SK-N-SH (cell line): ENCODE measurements at regions not wholly inside any gene's neighbourhood (a gene's known extent, or its start where the extent isn't known, plus 50 kb on each side); places are given as distances from the start of the nearest gene placed in this dataset.

Experiments
- CTCF ChIP-seq: fragments of 200-600 bp; sonication (generic); IDR thresholded peaks from 2 replicates; pipeline ENCODE4 v1.6.1; 2017; ENCODE audit warnings: antibody characterized with exemption, mild to moderate bottlenecking, moderate library complexity
- EP300 ChIP-seq, 2 experiments: IDR thresholded peaks; 2 replicates each; pipeline versions ENCODE4 v1.4.0 to v1.6.1; 2012; ENCODE audit warnings: borderline replicate concordance in 1 of 2, low read depth in 1 of 2, low read length in 1 of 2
- EZH2phosphoT487 ChIP-seq: fragments of 200-600 bp; sonication (generic); IDR thresholded peaks from 2 replicates; pipeline ENCODE4 v1.6.1; 2017; ENCODE audit warnings: low read depth, mixed run types, mild to moderate bottlenecking, antibody characterized with exemption, moderate library complexity, borderline replicate concordance
- FOXJ3 ChIP-seq: sonication (generic); formaldehyde crosslinking; IDR thresholded peaks from 2 replicates; pipeline ENCODE4 v1.5.1; 2020; ENCODE audit warnings: mild to moderate bottlenecking, missing genetic modification reagents
- GABPA ChIP-seq: IDR thresholded peaks from 2 replicates; pipeline ENCODE4 v1.4.0; 2012; ENCODE audit warnings: low read depth, mild to moderate bottlenecking
- MXI1 ChIP-seq: IDR thresholded peaks from 2 replicates; pipeline ENCODE4 v1.6.1; 2012; ENCODE audit warnings: mild to moderate bottlenecking, low read depth, low read length, improper control_type of control experiment
- TAF1 ChIP-seq: IDR thresholded peaks from 2 replicates; pipeline ENCODE4 v1.6.1; 2012; ENCODE audit warnings: low read depth, mild to moderate bottlenecking, low read length, moderate library complexity, borderline replicate concordance
- TCF12 ChIP-seq: IDR thresholded peaks from 2 replicates; pipeline ENCODE4 v1.4.0; 2012
- USF1 ChIP-seq: IDR thresholded peaks from 2 replicates; pipeline ENCODE4 v1.4.0; 2012; ENCODE audit warnings: low read depth, borderline replicate concordance
- TF ChIP-seq, protein P1 (sequence below): IDR thresholded peaks from 2 replicates; pipeline ENCODE4 v1.6.1; 2012; ENCODE audit warnings: mild to moderate bottlenecking, low read depth, low read length, moderate library complexity
- TF ChIP-seq, protein P2 (sequence below): fragments of 150-350 bp; IDR thresholded peaks from 2 replicates; pipeline ENCODE4 v1.6.1; 2017; ENCODE audit warnings: antibody characterized with exemption, low read length, low read depth, borderline replicate concordance

DNA sequence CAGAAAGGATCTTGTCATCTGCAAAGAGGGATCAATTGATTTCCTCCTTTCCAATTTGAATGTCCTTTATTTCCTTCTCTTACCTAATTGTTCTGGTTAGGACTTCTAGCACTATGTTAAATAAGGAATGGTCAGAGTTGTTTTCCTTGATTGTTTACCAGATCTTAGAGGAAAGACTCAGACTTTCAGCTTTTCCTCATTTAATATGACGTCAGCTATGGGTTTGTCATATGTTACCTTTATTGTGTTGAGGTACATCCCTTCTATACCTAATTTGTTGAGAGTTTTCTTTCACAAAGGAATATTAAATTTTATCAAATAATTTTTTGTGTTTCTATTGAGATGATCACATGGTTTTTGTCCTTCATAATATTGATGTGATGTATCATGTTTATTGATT, 656.5 kb upstream of the GRAMD2B start:
- TF ChIP-seq TAF1, result no peak
- no peak for TF ChIP-seq TCF12
- TF ChIP-seq USF1, result no peak
- TF ChIP-seq EZH2phosphoT487, result no peak
- TF ChIP-seq CTCF, result no peak
- TF ChIP-seq GABPA, result no peak
- no peak for TF ChIP-seq FOXJ3 (CRISPR knock-in tag)
- no peak for TF ChIP-seq EP300 (IDR thresholded peaks at IDR 0.05; ENCODE audit: borderline replicate concordance in 1 of 2, low read depth in 1 of 2, low read length in 1 of 2)
- TF ChIP-seq, protein P1, sequence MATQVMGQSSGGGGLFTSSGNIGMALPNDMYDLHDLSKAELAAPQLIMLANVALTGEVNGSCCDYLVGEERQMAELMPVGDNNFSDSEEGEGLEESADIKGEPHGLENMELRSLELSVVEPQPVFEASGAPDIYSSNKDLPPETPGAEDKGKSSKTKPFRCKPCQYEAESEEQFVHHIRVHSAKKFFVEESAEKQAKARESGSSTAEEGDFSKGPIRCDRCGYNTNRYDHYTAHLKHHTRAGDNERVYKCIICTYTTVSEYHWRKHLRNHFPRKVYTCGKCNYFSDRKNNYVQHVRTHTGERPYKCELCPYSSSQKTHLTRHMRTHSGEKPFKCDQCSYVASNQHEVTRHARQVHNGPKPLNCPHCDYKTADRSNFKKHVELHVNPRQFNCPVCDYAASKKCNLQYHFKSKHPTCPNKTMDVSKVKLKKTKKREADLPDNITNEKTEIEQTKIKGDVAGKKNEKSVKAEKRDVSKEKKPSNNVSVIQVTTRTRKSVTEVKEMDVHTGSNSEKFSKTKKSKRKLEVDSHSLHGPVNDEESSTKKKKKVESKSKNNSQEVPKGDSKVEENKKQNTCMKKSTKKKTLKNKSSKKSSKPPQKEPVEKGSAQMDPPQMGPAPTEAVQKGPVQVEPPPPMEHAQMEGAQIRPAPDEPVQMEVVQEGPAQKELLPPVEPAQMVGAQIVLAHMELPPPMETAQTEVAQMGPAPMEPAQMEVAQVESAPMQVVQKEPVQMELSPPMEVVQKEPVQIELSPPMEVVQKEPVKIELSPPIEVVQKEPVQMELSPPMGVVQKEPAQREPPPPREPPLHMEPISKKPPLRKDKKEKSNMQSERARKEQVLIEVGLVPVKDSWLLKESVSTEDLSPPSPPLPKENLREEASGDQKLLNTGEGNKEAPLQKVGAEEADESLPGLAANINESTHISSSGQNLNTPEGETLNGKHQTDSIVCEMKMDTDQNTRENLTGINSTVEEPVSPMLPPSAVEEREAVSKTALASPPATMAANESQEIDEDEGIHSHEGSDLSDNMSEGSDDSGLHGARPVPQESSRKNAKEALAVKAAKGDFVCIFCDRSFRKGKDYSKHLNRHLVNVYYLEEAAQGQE, result no peak
- TF ChIP-seq, protein P2, sequence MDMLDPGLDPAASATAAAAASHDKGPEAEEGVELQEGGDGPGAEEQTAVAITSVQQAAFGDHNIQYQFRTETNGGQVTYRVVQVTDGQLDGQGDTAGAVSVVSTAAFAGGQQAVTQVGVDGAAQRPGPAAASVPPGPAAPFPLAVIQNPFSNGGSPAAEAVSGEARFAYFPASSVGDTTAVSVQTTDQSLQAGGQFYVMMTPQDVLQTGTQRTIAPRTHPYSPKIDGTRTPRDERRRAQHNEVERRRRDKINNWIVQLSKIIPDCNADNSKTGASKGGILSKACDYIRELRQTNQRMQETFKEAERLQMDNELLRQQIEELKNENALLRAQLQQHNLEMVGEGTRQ, result no peak
- no peak for TF ChIP-seq MXI1
